H1 (cell line): ENCODE measurements at regions not wholly inside any gene's neighbourhood (a gene's known extent, or its start where the extent isn't known, plus 50 kb on each side); places are given as distances from the start of the nearest gene placed in this dataset.

Source experiments
- CTCF ChIA-PET: fragments of 300-600 bp; sonication (Branson Sonifier 250); formaldehyde crosslinking; loops from one replicate; lab custom pipeline; 2021; ENCODE audit not compliant: partially characterized antibody; lab: Charles Lee
- POLR2A ChIA-PET: fragments of 300-600 bp; sonication (Branson Sonifier 250); formaldehyde crosslinking; loops from one replicate; lab custom pipeline; 2021; ENCODE audit warnings: inconsistent platforms; ENCODE audit not compliant: partially characterized antibody; lab: Charles Lee
- DNase-seq, 2 experiments: peaks; one replicate each; pipeline versions ENCODE4 v3.0.0 to v3.0.0-alpha.2; 2010 to 2022; ENCODE audit warnings: low spot score in 2 of 2, low read depth in 1 of 2, mixed read lengths in 1 of 2
- FAIRE-seq: peaks from 2 replicates; lab custom pipeline; 2011; peaks lifted over from hg19 to GRCh38; lab: Jason Lieb, UNC
- H2AFZ ChIP-seq: 2 replicates; pipeline ENCODE4 v1.8.1; 2012; ENCODE audit warnings: low read length, inconsistent platforms
- H2AK5ac ChIP-seq: 2 replicates; pipeline ENCODE4 v1.6.1; 2013; ENCODE audit warnings: low read depth, low read length
- H2BK120ac ChIP-seq: replicated peaks from 2 replicates; pipeline ENCODE3; 2013; ENCODE audit warnings: low read depth, low read length, inconsistent platforms
- H2BK12ac ChIP-seq: 2 replicates; pipeline ENCODE4 v1.6.1; 2013; ENCODE audit warnings: low read depth, low read length
- H2BK15ac ChIP-seq: 2 replicates; pipeline ENCODE4 v1.6.1; 2013; ENCODE audit warnings: low read length
- H2BK20ac ChIP-seq: 2 replicates; pipeline ENCODE4 v1.6.1; 2013; ENCODE audit warnings: low read length
- H2BK5ac ChIP-seq: 2 replicates; pipeline ENCODE4 v1.6.1; 2013; ENCODE audit warnings: low read depth, low read length
- H3K14ac ChIP-seq: 2 replicates; pipeline ENCODE4 v1.6.1; 2013; ENCODE audit warnings: inconsistent platforms; ENCODE audit not compliant: insufficient read length
- H3K18ac ChIP-seq: 2 replicates; pipeline ENCODE4 v1.6.1; 2013; ENCODE audit warnings: low read length; ENCODE audit errors: extremely low read depth
- H3K23ac ChIP-seq: 2 replicates; pipeline ENCODE4 v1.6.1; 2013; ENCODE audit warnings: inconsistent platforms; ENCODE audit not compliant: insufficient read length
- H3K23me2 ChIP-seq: 2 replicates; pipeline ENCODE4 v1.6.1; 2013; ENCODE audit warnings: low read depth, low read length
- H3K27ac ChIP-seq: 2 replicates; pipeline ENCODE4 v1.6.1; 2011; ENCODE audit warnings: low read depth, low read length, inconsistent platforms
- H3K27me3 ChIP-seq, 4 experiments: replicated peaks in 1 of 4; 1 replicate in 1 of 4; 2 replicates in 3 of 4; pipeline versions ENCODE4 v1.6.1 to v1.8.1; 2011 to 2013; ENCODE audit warnings: low read length in 3 of 4, mild to moderate bottlenecking in 3 of 4, inconsistent platforms in 2 of 4, mixed read lengths in 2 of 4, moderate library complexity in 1 of 4; ENCODE audit not compliant: control insufficient read depth in 3 of 4, insufficient read depth in 3 of 4; ENCODE audit errors: extremely low read depth in 1 of 4
- H3K36me3 ChIP-seq, 4 experiments: 2 replicates each; pipeline versions ENCODE4 v1.6.1 to v1.8.1; 2011 to 2013; ENCODE audit warnings: mild to moderate bottlenecking in 4 of 4, low read length in 3 of 4, moderate library complexity in 2 of 4, control low read depth in 1 of 4, inconsistent platforms in 1 of 4; ENCODE audit not compliant: insufficient read depth in 4 of 4, control insufficient read depth in 2 of 4
- H3K4ac ChIP-seq: replicated peaks from 2 replicates; pipeline ENCODE3; 2013; ENCODE audit warnings: low read length, low read depth, mixed read lengths, inconsistent platforms; ENCODE audit not compliant: insufficient read length
- H3K4me1 ChIP-seq, 4 experiments: replicated peaks in 1 of 4; 1 replicate in 1 of 4; 2 replicates in 3 of 4; pipeline versions ENCODE4 v1.6.1 to v1.8.1; 2011 to 2013; ENCODE audit warnings: low read length in 3 of 4, inconsistent platforms in 2 of 4, mixed read lengths in 1 of 4; ENCODE audit not compliant: insufficient read depth in 4 of 4, control insufficient read depth in 3 of 4
- H3K4me2 ChIP-seq, 2 experiments: 2 replicates each; pipeline versions ENCODE4 v1.6.1 to v1.8.1; 2011 to 2013; ENCODE audit warnings: low read depth in 2 of 2, low read length in 2 of 2, control low read depth in 1 of 2, inconsistent platforms in 1 of 2, mild to moderate bottlenecking in 1 of 2; ENCODE audit not compliant: insufficient read depth in 1 of 2
- H3K4me3 ChIP-seq, 4 experiments: fragments of 200-600, 300-600 bp in 1 of 4; sonication (generic), shearing (Covaris generic), sonication (Bioruptor Twin) in 1 of 4; 2 replicates each; pipeline versions ENCODE4 v1.5.1 to v1.8.1; 2011 to 2016; ENCODE audit warnings: low read length in 4 of 4, low read depth in 3 of 4, control low read depth in 2 of 4, inconsistent platforms in 2 of 4, mild to moderate bottlenecking in 2 of 4, mixed read lengths in 1 of 4, moderate library complexity in 1 of 4; ENCODE audit not compliant: insufficient read depth in 2 of 4; ENCODE audit errors: extremely low read depth in 1 of 4
- H3K56ac ChIP-seq: replicated peaks from 2 replicates; pipeline ENCODE3; 2013; ENCODE audit warnings: low read depth, mild to moderate bottlenecking, mixed read lengths, low read length, inconsistent platforms; ENCODE audit not compliant: insufficient read length
- H3K79me1 ChIP-seq: 2 replicates; pipeline ENCODE4 v1.6.1; 2013; ENCODE audit warnings: low read depth, low read length, control low read depth
- H3K79me2 ChIP-seq, 2 experiments: 2 replicates each; pipeline versions ENCODE4 v1.6.1 to v1.8.1; 2012 to 2013; ENCODE audit warnings: low read length in 2 of 2, mild to moderate bottlenecking in 2 of 2, inconsistent platforms in 1 of 2; ENCODE audit not compliant: insufficient read depth in 2 of 2, control insufficient read depth in 1 of 2
- H3K9ac ChIP-seq, 4 experiments: replicated peaks in 1 of 4; 1 replicate in 1 of 4; 2 replicates in 3 of 4; pipeline versions ENCODE4 v1.6.1 to v1.8.1; 2011 to 2013; ENCODE audit warnings: low read depth in 3 of 4, low read length in 3 of 4, control low read depth in 2 of 4, mild to moderate bottlenecking in 2 of 4, moderate library complexity in 2 of 4, inconsistent platforms in 1 of 4; ENCODE audit errors: extremely low read depth in 1 of 4
- H3K9me3 ChIP-seq, 2 experiments: 2 replicates each; pipeline versions ENCODE4 v1.6.1 to v1.8.1; 2012 to 2013; ENCODE audit warnings: mild to moderate bottlenecking in 2 of 2, moderate library complexity in 2 of 2, control low read depth in 1 of 2, inconsistent platforms in 1 of 2, low read depth in 1 of 2, low read length in 1 of 2, mixed read lengths in 1 of 2; ENCODE audit not compliant: insufficient read depth in 2 of 2
- H4K20me1 ChIP-seq, 2 experiments: replicated peaks in 1 of 2; 2 replicates each; pipeline versions ENCODE3 to v1.8.1; 2011 to 2013; ENCODE audit warnings: inconsistent platforms in 2 of 2, low read length in 2 of 2, mild to moderate bottlenecking in 1 of 2; ENCODE audit not compliant: insufficient read depth in 2 of 2, control insufficient read depth in 1 of 2
- H4K5ac ChIP-seq: 2 replicates; pipeline ENCODE4 v1.6.1; 2013; ENCODE audit warnings: low read length, low read depth, mixed read lengths, inconsistent platforms; ENCODE audit not compliant: insufficient read length
- H4K8ac ChIP-seq: 2 replicates; pipeline ENCODE4 v1.8.0; 2013; ENCODE audit warnings: mild to moderate bottlenecking, moderate library complexity, low read length, inconsistent platforms; ENCODE audit not compliant: insufficient read depth; ENCODE audit errors: extremely low read depth
- H4K91ac ChIP-seq: replicated peaks from 2 replicates; pipeline ENCODE3; 2013; ENCODE audit warnings: low read length, mixed read lengths, inconsistent platforms; ENCODE audit not compliant: insufficient read length
- SAP30 ChIP-seq: fragments of 300-600 bp; sonication (generic); IDR thresholded peaks from 2 replicates; pipeline ENCODE4 v1.7.1; 2012; ENCODE audit warnings: low read length, moderate library complexity, mild to moderate bottlenecking, inconsistent platforms; ENCODE audit not compliant: insufficient read depth, insufficient replicate concordance
- SUZ12 ChIP-seq: fragments of 200-600 bp; sonication (generic); IDR thresholded peaks from 2 replicates; pipeline ENCODE4 v1.6.1; 2012; ENCODE audit warnings: mild to moderate bottlenecking, inconsistent platforms, low read length, moderate library complexity, mixed read lengths

DNA sequence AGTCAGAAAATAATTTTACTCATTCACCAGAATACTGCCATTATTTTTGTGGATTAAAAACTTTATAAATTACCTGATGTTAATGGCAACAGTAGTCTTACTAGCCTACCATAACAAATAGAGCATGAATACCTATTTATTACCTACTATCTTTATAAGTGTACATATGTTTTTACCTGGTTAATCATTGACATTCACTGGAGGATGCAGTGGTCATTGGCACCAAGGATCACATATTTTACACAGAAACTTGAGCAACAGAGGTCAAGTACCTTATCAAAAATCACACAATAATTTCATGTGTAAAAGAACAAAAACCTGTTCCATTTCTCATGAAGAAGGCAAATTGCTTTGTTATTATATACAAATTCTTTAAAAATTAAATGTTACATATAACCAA, 1284.9 kb upstream of the NCAM2 start:
- POLR2A ChIA-PET, result no interaction called here
- FAIRE-seq, result no peak

More for the DNA sequence above, 1284.9 kb upstream of the NCAM2 start:
- Histone ChIP-seq H3K9ac (no peak overlapping the region), H3K9me3 (no peaks in the 10 kb centered on the region), H4K20me1 (no peaks in the 10 kb centered on the region), H3K4me2 (no peak overlapping the region), H3K79me1 (no peaks in the 10 kb centered on the region), H3K27me3 (no peaks in the 10 kb centered on the region), H2BK120ac (no peak overlapping the region), H4K5ac (no peak overlapping the region), H3K36me3 (no peaks in the 10 kb centered on the region), H2BK20ac (no peak overlapping the region), H3K14ac (no peak overlapping the region), H3K18ac (no peak overlapping the region), H2AK5ac (no peak overlapping the region), H3K27ac (no peak overlapping the region), H3K4me3 (no peak overlapping the region), H4K91ac (no peak overlapping the region), H2AFZ (no peak overlapping the region), H3K79me2 (no peaks in the 10 kb centered on the region), H3K23ac (no peak overlapping the region), H3K23me2 (no peaks in the 10 kb centered on the region), H2BK5ac (no peak overlapping the region), H2BK15ac (no peak overlapping the region), H2BK12ac (no peak overlapping the region), H3K4ac (no peak overlapping the region), H3K4me1 (no peaks in the 10 kb centered on the region), H3K56ac (no peak overlapping the region), H4K8ac (no peak overlapping the region)
- TF ChIP-seq SAP30 (no peak), SUZ12 (no peak)
- CTCF ChIA-PET, result no interaction called here
- no peak for DNase-seq
